ENCODE measurements at regions not wholly inside any gene's neighbourhood (a gene's known extent, or its start where the extent isn't known, plus 50 kb on each side); places are given as distances from the start of the nearest gene placed in this dataset.

DNA sequence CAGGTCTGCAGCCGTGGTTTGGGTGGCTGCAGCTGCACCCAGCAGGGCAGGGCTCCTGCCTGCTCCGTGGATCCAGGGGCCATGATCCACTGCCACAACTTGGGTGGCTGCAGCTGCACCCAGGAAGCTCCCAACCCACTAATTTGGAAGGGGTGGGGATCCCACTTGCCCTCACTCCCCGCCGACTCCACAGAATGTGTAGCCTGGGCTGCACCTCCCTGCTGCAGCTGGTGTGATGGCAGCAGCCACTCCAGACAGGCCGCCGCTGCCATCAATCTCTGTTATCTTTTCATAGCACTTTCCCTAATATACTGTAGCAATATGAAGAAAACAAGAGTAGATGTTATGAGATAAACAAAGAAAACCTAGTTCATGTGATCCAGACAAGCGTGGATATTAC lies 137.8 kb upstream of the CNTN3 start:
- TF ChIP-seq, protein P1, sequence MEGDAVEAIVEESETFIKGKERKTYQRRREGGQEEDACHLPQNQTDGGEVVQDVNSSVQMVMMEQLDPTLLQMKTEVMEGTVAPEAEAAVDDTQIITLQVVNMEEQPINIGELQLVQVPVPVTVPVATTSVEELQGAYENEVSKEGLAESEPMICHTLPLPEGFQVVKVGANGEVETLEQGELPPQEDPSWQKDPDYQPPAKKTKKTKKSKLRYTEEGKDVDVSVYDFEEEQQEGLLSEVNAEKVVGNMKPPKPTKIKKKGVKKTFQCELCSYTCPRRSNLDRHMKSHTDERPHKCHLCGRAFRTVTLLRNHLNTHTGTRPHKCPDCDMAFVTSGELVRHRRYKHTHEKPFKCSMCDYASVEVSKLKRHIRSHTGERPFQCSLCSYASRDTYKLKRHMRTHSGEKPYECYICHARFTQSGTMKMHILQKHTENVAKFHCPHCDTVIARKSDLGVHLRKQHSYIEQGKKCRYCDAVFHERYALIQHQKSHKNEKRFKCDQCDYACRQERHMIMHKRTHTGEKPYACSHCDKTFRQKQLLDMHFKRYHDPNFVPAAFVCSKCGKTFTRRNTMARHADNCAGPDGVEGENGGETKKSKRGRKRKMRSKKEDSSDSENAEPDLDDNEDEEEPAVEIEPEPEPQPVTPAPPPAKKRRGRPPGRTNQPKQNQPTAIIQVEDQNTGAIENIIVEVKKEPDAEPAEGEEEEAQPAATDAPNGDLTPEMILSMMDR (IDR thresholded peaks at IDR 0.05) = no peak
- TF ChIP-seq POLR2A (IDR thresholded peaks at IDR 0.05) = no peak

All from body of pancreas (tissue), 4 donors.